ENCODE measurements at regions not wholly inside any gene's neighbourhood (a gene's known extent, or its start where the extent isn't known, plus 50 kb on each side); places are given as distances from the start of the nearest gene placed in this dataset.

GRCh38 chr5:68548959-68549676, 333.6 kb downstream of the PIK3R1 start:
- Histone ChIP-seq H3K9me3 (no peaks in the 10 kb centered on the region), H3K27me3 (no peaks in the 10 kb centered on the region), H3K4me3 (no peak overlapping the region), H3K27ac (no peak overlapping the region), H3K4me1 (no peaks in the 10 kb centered on the region), H3K36me3 (no peaks in the 10 kb centered on the region)
- TF ChIP-seq CTCF (IDR thresholded peaks at IDR 0.05): no peak
- no peak for DNase-seq
- intact Hi-C loops (cut with DNase I): no loop called here
- peak; percentile 17 for ATAC-seq

- no peaks in the 10 kb centered on the region for H3K4me1 ChIP-seq
- H3K4me3 ChIP-seq: no peak overlapping the region
- H3K27ac ChIP-seq: no peak overlapping the region
- H3K9me3 ChIP-seq: no peaks in the 10 kb centered on the region
- DNase-seq (no peak), ATAC-seq (no peak)
- intact Hi-C loops (cut with DNase I): no loop called here
- no peak for TF ChIP-seq CTCF (IDR thresholded peaks at IDR 0.05)
- H3K27me3 ChIP-seq: no peaks in the 10 kb centered on the region
- H3K36me3 ChIP-seq: no peaks in the 10 kb centered on the region
These were observed 334.5 kb downstream of the PIK3R1 start for GRCh38 chr5:68550015-68550414.

- Histone ChIP-seq H3K4me1 (no peaks in the 10 kb centered on the region), H3K4me3 (no peak overlapping the region), H3K9me3 (no peaks in the 10 kb centered on the region), H3K27ac (no peak overlapping the region), H3K27me3 (no peaks in the 10 kb centered on the region), H3K36me3 (no peaks in the 10 kb centered on the region)
- ATAC-seq: no peak
- intact Hi-C loops (cut with DNase I): no loop called here
- no peak for TF ChIP-seq CTCF (IDR thresholded peaks at IDR 0.05)
- DNase-seq: no peak
These were observed 335.9 kb downstream of the PIK3R1 start for GRCh38 chr5:68551436-68551835.

- DNase-seq (peak in 2 of 4 donors; percentile 57 to 69), ATAC-seq (peak; percentile 69)
- no peak overlapping the region for H3K27ac ChIP-seq
- no peak overlapping the region for H3K4me3 ChIP-seq
- no peaks in the 10 kb centered on the region for H3K27me3 ChIP-seq
- H3K4me1 ChIP-seq: no peaks in the 10 kb centered on the region
- H3K9me3 ChIP-seq: peaks cover 0 to 10% of the 10 kb centered on the region in 2 donors
- intact Hi-C loops (cut with DNase I): no loop called here
- no peaks in the 10 kb centered on the region for H3K36me3 ChIP-seq
- no peak for TF ChIP-seq CTCF (IDR thresholded peaks at IDR 0.05)
These were observed 339.2 kb downstream of the PIK3R1 start for GRCh38 chr5:68554571-68555279.

- no peak for TF ChIP-seq CTCF (IDR thresholded peaks at IDR 0.05)
- no peak overlapping the region for H3K27ac ChIP-seq
- H3K27me3 ChIP-seq: no peaks in the 10 kb centered on the region
- H3K4me1 ChIP-seq: no peaks in the 10 kb centered on the region
- no peak for ATAC-seq
- no peak for DNase-seq
- H3K9me3 ChIP-seq: peaks cover 0 to 10% of the 10 kb centered on the region in 2 donors
- H3K4me3 ChIP-seq: no peak overlapping the region
- H3K36me3 ChIP-seq: no peaks in the 10 kb centered on the region
- intact Hi-C loops (cut with DNase I): no loop called here
These were observed 340.5 kb downstream of the PIK3R1 start for GRCh38 chr5:68555907-68556681.
